ENCODE measurements at regions not wholly inside any gene's neighbourhood (a gene's known extent, or its start where the extent isn't known, plus 50 kb on each side); places are given as distances from the start of the nearest gene placed in this dataset.

DNA sequence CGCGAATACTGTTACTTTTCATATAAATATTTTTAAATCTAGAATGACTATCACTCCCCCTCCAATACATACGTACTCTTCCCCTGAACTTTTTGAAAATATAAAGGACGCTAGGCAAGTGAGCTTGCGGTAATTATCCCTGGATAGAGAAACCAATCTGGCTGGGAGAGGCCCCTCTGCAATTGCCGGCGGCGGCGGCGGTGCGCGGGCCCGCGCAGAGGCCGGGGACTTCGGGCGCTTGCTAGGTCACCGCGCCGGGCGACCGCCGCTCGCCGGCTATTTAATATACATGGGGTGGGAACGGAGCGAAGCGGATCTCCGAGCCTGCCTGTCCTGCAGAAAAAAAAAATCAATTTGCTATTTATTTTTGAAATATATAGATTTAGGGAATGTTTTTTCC lies 416.3 kb upstream of the ESRRG start:
- peaks cover 7% of the 10 kb centered on the region for H3K27me3 ChIP-seq (replicated peaks; ENCODE audit: insufficient read depth)
- H3K27ac ChIP-seq = no peak overlapping the region
- H3K4me1 ChIP-seq (replicated peaks) = no peaks in the 10 kb centered on the region
- H3K36me3 ChIP-seq = no peaks in the 10 kb centered on the region
- H3K4me3 ChIP-seq = no peak overlapping the region
- 31% methylated on average over 29 of the region's 29 CpGs for WGBS
- no peak for DNase-seq (ENCODE audit: low spot score)
- no peak for TF ChIP-seq POLR2AphosphoS5 (IDR thresholded peaks at IDR 0.05)
- TF ChIP-seq, protein P1, sequence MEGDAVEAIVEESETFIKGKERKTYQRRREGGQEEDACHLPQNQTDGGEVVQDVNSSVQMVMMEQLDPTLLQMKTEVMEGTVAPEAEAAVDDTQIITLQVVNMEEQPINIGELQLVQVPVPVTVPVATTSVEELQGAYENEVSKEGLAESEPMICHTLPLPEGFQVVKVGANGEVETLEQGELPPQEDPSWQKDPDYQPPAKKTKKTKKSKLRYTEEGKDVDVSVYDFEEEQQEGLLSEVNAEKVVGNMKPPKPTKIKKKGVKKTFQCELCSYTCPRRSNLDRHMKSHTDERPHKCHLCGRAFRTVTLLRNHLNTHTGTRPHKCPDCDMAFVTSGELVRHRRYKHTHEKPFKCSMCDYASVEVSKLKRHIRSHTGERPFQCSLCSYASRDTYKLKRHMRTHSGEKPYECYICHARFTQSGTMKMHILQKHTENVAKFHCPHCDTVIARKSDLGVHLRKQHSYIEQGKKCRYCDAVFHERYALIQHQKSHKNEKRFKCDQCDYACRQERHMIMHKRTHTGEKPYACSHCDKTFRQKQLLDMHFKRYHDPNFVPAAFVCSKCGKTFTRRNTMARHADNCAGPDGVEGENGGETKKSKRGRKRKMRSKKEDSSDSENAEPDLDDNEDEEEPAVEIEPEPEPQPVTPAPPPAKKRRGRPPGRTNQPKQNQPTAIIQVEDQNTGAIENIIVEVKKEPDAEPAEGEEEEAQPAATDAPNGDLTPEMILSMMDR (IDR thresholded peaks at IDR 0.05) = no peak
- TF ChIP-seq POLR2A (IDR thresholded peaks at IDR 0.05) = no peak
- intact Hi-C loops (cut with DNase I) = no loop called here
- no peaks in the 10 kb centered on the region for H3K9me3 ChIP-seq

GRCh38 chr1:217138799-217139466 lies 415.7 kb upstream of the ESRRG start:
- Histone ChIP-seq H3K9me3 (no peaks in the 10 kb centered on the region), H3K4me3 (no peak overlapping the region), H3K27ac (no peak overlapping the region), H3K27me3 (replicated peaks; ENCODE audit: insufficient read depth) (peaks cover 11% of the 10 kb centered on the region), H3K4me1 (replicated peaks) (no peaks in the 10 kb centered on the region), H3K36me3 (no peaks in the 10 kb centered on the region)
- TF ChIP-seq, protein P1 (IDR thresholded peaks at IDR 0.05) = no peak
- no peak for TF ChIP-seq POLR2A (IDR thresholded peaks at IDR 0.05)
- TF ChIP-seq POLR2AphosphoS5 (IDR thresholded peaks at IDR 0.05) = no peak
- intact Hi-C loops (cut with DNase I) = no loop called here
- no peak for DNase-seq (ENCODE audit: low spot score)
- 87% methylated on average over 12 of the region's 12 CpGs for WGBS

DNA sequence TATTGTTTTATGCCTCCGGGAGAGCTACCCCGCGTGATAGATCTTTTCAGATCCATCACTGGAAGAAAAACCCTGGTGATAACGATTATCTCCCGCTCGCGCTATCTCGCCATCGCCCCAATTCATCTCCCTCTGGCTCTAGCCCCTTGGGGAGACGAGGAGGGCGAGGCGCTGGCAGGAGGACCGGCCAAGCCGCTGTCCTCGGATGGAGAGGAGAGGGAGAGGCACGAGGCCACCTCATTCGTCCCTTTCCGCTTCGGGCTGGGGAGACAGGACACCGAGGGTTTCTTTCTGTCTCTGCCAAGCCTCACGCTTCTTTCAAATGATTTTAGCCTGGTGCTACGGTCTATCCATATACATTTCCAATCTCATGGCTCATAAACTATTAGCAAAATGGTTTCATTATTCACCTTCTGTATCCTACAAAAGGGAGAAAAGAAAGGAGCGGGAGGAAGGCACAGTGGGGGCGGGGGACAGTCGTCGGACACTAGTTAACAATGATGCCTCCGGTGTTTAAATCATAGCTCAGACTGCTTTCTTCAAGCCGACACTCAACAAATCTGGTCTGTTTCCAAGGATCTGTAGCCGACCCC lies 415.0 kb upstream of the ESRRG start:
- H3K27me3 ChIP-seq (replicated peaks; ENCODE audit: insufficient read depth) = peaks cover 11% of the 10 kb centered on the region
- no peak overlapping the region for H3K27ac ChIP-seq
- DNase-seq (ENCODE audit: low spot score) = no peak
- H3K36me3 ChIP-seq = no peaks in the 10 kb centered on the region
- TF ChIP-seq POLR2A (IDR thresholded peaks at IDR 0.05) = no peak
- TF ChIP-seq, protein P1 (IDR thresholded peaks at IDR 0.05) = no peak
- no peak for TF ChIP-seq POLR2AphosphoS5 (IDR thresholded peaks at IDR 0.05)
- no peaks in the 10 kb centered on the region for H3K4me1 ChIP-seq (replicated peaks)
- intact Hi-C loops (cut with DNase I) = no loop called here
- 14% methylated on average over 29 of the region's 29 CpGs for WGBS
- H3K4me3 ChIP-seq = no peak overlapping the region
- H3K9me3 ChIP-seq = no peaks in the 10 kb centered on the region

- H3K27me3 ChIP-seq (replicated peaks; ENCODE audit: insufficient read depth) = peaks cover 11% of the 10 kb centered on the region
- no peaks in the 10 kb centered on the region for H3K9me3 ChIP-seq
- no peaks in the 10 kb centered on the region for H3K36me3 ChIP-seq
- no peak overlapping the region for H3K27ac ChIP-seq
- intact Hi-C loops (cut with DNase I) = no loop called here
- DNase-seq (ENCODE audit: low spot score) = no peak
- WGBS = 20% methylated on average over 50 of the region's 53 CpGs
- no peaks in the 10 kb centered on the region for H3K4me1 ChIP-seq (replicated peaks)
- TF ChIP-seq POLR2A (IDR thresholded peaks at IDR 0.05) = no peak
- TF ChIP-seq POLR2AphosphoS5 (IDR thresholded peaks at IDR 0.05) = no peak
- TF ChIP-seq, protein P1 (IDR thresholded peaks at IDR 0.05) = no peak
- no peak overlapping the region for H3K4me3 ChIP-seq
Observed at GRCh38 chr1:217137210-217137881, 414.1 kb upstream of the ESRRG start.

DNA sequence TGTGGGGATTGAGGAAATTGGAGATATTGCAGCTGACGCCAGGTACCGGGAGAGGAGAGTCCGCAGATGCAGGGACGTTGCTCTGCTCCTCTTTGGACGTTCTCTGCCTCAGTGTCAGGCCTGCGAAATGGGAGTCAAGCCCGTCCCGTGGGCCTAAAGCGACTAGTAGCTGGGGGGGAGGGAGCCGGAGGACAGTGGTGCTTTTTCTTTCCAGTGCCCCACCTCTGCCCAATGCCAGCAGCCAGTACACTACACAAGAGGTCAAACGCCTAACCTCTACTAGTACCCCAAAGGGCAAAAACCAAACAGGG lies 413.6 kb upstream of the ESRRG start:
- TF ChIP-seq POLR2A (IDR thresholded peaks at IDR 0.05) (no peak), POLR2AphosphoS5 (IDR thresholded peaks at IDR 0.05) (no peak)
- TF ChIP-seq, protein P1 (IDR thresholded peaks at IDR 0.05) = no peak
- Histone ChIP-seq H3K36me3 (no peaks in the 10 kb centered on the region), H3K9me3 (no peaks in the 10 kb centered on the region), H3K4me3 (no peak overlapping the region), H3K4me1 (replicated peaks) (no peaks in the 10 kb centered on the region), H3K27me3 (replicated peaks; ENCODE audit: insufficient read depth) (peaks cover 11% of the 10 kb centered on the region), H3K27ac (no peak overlapping the region)
- intact Hi-C loops (cut with DNase I) = no loop called here
- DNase-seq (ENCODE audit: low spot score) = no peak
- WGBS = 68% methylated on average over 11 of the region's 11 CpGs

Data from prostate gland (tissue), 2 donors.